GM18873 (cell line): ENCODE measurements at regions not wholly inside any gene's neighbourhood (a gene's known extent, or its start where the extent isn't known, plus 50 kb on each side); places are given as distances from the start of the nearest gene placed in this dataset.

Experiments used
- ATAC-seq: cut with Tn5 transposase; IDR thresholded peaks from one replicate; pipeline ENCODE4 v1.9.1; 2021; ENCODE audit warnings: mild to moderate bottlenecking, moderate library complexity, moderate number of reproducible peaks; ENCODE audit not compliant: unreplicated experiment, low FRiP score

DNA sequence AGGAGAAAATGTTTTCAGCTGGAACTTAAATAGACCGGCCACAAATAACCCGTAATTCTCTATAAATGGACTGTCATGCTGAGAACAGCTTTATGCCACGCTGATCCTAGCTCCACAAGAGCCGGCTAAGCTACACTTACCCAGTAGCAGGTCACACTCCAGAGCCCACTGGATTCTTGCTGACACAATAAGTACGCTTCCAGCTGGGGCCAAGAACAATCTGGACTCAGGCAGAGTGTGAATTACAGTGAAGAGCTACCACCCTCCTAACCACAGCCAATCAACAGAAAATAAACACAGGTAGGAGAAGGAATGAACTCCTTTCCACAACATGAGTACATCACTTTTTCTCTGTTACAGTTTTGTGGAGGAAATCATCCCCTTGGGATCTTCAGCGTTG, 531.3 kb downstream of the GALC start:
- ATAC-seq: no peak

DNA sequence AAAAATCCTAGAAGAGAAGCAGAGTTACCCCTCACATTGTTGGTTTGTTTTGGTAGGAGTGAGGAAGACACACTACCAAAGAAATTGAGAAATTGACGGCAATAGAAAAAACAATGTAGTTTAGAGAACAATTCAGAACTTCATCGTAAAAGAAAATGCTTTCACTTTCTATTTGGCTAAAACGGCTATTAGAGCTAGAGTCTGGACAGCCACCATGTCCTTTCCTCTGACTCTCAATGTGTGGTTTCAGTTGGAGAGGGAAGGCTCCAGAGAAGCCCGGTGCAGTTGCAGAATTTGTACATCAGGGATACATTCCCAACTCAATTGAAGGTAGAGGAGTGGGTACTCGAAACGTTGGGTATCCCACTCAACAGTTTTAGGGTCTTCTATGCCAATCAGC, 535.3 kb downstream of the GALC start:
- no peak for ATAC-seq

DNA sequence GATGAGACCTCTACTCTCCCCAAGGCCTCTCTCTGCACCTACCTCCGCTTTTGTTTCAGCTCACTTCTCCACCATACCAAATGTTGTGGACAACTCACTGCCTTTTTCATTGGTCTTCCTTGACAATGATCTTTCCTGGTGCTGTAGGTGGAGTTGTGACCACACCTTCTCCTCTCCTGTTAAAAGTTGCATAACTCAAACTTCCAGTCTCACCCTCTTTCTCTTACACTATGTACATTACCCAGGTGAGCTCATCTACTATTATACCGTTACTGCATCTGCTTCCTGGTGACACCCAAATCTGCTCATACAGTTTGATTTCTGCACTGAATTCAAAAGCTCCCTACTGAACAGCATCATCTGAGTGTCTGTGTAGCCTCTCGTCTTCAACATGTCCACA, 542.8 kb downstream of the GALC start:
- ATAC-seq: no peak

DNA sequence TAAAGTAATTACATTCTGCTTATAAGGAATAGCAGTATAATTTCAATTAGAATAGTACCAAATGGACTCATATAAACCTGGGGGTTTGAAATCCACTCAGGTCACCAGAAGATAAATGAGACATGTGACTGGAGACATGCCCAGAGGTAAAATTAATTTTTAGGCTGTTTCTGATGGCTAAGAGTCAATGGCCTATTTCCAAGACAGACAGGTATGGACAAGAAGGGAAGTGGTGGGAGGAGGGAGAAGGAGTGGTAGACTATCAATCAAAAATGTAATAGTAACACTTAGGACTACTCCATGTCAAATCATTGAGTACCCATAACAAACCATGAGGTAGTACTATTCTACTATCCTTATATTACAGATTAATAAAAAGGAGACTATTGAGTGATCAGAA, 544.0 kb downstream of the GALC start:
- ATAC-seq: no peak

DNA sequence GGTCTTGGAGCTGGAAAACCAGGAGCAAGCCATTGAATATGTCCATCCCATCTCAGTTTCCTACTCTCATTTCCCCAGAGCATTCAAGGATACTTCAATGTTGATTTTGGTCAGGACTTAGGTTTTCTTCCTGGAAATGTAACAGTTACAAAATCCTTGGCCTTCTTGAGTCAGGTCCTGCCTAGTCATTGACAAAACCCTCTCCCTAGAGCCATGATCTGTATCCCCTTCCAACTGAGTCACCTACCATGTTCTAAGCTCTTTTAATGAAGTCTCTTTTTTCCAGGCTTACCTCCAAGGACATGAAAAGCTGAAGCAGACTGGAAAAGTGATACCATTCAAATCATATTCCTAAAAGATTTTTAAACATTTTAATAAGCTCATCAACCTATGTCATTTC, 549.2 kb downstream of the GALC start:
- ATAC-seq: no peak

DNA sequence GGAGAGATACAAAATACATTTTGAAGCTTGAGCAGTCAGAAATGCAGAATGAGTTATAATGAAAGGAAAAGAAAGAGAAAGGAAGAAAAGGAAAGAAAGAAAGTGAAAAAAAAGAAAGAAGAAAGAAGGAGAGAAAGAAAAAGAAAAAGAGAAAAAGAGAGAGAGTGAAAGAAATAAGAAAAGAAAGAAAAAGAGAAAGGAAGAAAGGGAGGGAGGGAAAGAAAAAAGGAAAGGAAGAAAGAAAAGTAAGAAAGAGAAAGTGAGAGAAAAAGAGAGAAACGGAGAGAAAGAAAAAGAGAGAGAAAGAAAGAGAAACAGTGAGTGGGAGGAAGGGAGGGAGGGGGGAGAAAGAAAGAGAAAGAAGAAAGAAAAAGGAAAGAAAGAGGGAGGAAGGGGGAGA, 549.9 kb downstream of the GALC start:
- no peak for ATAC-seq

DNA sequence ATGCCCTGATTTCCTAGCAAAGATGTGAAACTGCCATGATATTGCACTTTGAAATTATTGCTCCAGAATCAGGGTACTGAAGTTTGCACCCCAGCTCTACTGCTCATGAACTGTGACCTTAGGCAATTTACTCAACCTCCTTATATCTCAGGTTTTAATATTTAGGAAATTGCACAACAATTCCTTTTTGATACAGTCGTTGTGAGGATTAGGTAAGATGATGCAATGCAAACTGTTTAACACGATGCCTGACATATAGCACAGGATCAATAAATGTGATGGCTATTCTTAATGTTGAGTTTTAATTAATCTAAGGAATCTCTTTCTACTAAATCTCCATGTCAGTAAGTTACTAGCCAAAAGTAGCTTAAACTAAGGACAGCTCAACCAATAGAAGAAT, 555.8 kb downstream of the GALC start:
- ATAC-seq: no peak

DNA sequence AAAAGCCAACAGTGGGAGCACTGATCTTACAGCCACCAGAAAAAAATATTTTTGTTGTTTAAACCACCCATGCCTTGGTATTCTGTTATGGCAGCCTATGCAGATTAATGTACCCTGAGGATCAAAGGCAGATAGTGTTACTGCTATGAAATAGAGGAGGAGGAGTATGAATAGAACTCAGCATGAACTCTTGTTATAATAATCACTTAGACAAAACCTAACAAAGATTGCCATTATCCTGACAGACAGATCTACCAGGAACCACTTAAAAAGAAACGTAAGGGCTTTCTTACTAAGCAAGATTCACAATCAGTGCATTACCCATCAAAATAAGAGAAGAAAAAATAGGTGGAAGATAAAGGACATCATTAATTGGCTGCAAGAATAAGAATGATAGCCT, 558.3 kb downstream of the GALC start:
- ATAC-seq: no peak

DNA sequence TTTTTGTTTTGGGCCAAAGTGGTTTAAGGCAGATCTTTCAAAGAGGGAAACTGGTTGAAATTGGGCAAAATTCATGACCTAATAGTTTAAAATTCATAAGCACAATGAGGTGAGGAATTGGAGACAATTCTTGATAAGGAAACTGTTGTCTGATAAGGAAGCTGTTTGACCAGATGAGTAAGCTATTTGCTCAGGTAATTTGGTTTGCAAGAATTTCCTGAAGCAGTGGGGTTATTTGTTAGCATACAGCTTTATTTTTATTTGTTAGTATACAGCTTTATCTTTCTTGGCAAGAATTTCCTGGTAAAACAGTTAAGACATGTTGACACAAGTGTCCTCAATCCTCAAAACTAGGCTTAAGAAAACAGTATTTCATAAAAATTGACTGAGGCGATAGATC, 559.0 kb downstream of the GALC start:
- no peak for ATAC-seq

DNA sequence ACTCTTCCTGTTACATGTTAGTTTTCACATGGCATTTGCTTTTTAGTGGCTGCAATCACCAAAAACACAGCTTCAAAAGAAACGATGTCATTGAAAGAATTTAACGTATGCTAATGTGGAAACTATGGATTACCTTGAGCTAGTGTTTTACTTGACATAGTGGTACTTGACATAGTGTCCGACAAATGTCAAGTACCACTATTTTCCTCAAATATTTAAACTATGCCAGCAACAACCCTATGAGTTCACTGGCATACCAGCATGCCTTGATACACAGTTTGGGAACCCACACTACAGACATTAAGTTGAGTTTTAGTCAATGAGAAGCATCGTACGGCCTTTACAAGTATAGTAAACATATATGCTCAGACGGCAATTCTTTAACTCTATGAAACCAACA, 560.3 kb downstream of the GALC start:
- no peak for ATAC-seq

DNA sequence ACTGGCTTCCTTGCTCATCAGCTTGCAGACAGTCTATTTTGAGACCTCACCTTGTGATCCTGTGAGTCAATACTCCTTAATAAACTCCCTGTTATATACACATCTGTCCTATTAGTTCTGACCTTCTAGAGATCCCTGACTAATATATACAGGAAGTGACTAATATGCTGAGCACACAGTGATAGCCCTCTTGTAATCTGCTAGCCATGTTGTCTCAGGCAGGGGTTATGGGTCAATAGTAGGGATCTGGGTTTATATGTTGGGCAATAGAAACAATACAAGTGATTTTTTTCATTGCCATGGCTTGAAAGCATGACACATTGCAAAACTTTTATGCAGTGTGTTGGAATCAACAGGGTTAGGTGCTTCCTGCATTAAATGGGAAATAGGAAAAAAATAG, 562.2 kb downstream of the GALC start:
- no peak for ATAC-seq

DNA sequence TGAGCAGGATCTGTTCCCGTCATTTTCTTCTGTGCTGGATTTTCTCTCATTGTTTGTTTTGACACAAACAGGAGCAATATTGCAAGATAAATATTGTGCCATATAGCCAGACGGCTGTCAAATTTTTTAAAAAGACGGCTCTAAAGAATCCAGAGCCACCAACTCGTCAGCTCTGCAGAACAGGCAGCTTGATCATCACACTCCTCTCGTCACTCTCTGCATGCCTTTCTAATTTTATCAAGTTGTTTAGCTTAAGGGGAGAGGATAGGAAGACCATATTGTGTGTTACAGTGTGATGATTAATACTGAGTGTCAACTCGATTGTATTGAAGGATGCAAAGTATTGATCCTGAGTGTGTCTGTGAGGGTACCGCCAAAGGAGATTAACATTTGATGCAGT, 562.8 kb downstream of the GALC start:
- no peak for ATAC-seq

DNA sequence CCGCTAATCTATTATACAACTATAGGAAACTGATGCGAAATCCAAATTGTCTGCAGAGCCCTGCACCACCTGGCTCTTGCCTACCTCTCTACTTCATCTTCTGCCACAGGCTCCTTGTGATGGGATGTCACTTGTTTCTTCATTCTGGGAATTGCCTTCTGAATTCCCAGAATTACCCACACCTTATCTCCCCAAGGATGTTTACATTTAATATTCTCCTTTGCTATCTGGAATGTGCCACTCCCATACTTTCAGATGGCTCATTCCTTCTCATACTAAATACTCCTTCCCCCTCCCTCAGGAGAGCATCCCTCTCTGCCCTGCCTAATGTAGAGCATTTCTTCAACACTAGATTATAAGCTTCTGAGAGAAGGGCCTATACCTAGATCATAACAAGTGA, 573.1 kb downstream of the GALC start:
- no peak for ATAC-seq

DNA sequence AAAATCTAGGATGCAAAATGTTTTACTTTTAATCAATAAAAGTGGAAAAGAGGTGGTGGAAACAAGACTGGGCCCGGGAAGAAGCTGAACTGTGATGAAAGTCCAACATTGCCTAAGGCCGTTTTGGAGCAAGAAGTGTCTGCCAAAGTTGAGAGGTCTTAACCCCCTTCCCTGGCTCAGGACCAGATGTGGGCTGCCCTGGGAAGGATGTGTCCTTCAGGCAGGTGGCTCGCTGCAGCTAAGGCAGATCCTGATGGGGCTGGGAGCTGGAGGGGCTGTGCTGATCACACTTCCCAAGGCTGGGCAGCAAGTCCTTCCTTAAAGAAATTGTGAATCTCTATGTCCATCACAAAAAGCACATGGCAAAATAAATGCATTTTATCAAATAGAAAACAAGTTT, 581.6 kb downstream of the GALC start:
- no peak for ATAC-seq

DNA sequence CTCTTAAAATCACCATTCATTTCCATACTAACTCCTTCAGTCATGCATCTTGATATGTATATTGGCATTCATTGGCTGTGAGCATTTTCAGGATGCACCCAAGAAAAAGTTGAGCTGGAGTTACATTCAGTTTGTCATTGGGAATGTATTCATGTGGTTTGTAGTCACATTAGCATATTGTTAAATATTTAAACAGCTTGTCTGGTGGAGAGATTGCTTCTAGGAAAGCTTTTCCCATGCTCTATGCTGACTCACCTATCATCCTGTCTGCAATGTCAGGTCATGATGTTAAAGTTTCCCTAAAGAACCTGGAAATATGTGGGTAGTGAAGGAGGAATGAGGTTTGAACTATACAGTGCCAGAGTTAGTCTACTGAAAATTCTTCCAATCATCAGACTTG, 583.6 kb downstream of the GALC start:
- ATAC-seq: no peak

DNA sequence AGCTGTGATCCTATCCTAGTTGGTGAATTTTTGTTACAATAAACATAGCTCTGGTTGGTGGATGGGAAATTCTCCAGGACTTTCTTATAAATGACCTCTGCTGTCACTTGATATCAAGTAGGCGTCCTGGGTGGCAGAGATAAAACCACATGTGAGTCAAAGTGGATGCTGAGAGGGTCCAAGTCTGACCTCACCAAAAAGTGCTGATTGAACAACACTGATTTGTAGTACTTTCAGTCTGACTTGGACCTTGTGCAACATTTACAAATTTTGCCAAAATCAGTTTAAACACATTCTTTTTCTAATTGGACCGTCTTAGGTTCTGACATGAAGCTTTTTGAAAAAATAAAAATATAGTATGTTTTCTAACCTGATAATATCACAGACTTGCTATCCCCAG, 585.6 kb downstream of the GALC start:
- no peak for ATAC-seq

DNA sequence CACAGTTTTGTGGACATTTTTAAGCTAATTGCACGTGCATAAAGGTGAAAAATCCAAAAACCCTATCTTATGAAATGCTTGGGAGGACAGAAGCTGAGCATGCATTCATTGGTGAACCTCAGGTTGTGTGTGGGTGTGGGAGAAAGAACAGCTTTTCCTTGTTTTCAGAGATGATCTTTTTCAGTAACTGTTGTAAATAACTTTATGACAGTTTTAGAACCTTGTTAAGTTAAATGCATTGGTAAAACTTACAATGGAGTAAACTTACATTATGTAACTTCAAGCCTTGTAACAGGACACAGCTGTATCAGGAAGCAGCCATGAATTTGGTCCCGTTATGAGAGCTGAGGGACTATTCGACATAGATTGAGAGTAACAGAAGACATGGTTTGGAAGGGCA, 587.4 kb downstream of the GALC start:
- ATAC-seq: no peak

DNA sequence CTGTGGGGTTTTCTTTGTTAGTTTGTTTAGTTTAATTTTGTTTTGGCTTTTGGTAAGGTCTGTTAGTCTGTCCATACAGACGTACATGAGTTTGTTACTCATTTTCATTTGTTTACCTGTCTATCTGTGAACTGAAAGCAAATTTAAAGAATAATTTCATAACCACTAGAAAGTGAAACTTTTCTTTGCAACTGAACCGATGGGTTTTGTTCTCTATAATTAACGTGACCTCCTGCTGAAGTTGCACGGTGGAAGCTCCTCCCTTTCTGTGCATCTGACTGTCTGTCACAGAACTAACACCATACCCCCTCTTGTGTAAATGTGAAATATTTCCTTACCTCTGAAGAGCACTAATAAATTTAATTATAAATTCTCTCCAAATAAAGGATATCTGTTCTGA, 595.5 kb downstream of the GALC start:
- ATAC-seq: no peak

DNA sequence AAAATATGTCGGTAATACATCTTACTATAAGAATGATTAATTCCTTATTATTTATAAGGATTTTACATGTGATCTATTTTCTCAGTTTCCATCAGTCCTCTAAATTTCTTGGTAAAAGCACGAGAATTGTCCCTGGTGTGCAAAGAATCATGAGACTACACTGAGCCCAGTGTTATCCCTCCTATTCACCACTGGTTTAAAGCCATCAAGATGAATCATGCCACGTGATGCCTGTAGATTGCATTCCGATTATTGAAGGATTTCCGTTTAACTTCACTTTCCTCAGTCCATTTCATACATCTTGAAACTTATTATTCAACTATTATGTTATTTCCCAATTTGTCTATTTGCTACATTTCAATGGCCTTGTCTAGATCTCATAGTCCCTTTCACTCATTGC, 601.9 kb downstream of the GALC start:
- ATAC-seq: no peak

DNA sequence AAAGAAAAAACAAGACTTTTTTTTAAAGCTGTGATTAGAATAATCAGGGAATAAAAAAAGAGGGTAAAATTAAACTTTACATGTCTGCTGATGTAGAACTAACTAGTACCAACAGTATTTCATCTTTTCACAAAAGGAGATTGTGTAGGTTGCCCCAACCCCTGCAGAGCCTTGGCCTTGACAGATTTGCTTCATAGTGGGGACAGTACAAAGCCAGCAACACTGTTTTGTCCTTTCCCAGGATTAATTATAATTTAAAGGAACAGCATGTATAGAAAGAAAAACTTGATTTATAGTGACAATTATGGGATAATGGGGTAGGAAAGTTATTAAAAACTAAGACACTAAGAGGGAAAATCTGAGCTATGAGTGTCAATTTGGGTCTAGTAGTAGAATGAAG, 604.0 kb downstream of the GALC start:
- ATAC-seq: no peak

DNA sequence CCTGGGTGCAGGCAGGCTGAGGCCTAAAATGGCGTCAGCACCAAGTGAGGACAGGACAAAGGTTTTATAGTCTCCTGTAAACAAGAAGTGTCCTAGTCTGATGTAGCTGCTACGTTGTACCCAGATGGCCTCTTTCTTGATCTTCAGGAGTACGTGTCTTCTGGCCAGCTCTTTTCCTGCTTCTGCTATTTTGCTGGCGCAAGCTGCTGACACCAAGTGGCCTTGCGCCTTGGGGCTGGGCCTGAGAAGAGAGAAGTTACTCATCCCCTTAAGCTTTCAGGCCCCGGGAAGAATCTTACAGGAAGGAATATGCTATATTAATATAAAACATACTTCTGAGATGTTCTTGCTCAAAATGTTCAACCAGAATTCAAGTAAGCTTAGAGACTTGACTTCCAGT, 605.2 kb downstream of the GALC start:
- no peak for ATAC-seq

DNA sequence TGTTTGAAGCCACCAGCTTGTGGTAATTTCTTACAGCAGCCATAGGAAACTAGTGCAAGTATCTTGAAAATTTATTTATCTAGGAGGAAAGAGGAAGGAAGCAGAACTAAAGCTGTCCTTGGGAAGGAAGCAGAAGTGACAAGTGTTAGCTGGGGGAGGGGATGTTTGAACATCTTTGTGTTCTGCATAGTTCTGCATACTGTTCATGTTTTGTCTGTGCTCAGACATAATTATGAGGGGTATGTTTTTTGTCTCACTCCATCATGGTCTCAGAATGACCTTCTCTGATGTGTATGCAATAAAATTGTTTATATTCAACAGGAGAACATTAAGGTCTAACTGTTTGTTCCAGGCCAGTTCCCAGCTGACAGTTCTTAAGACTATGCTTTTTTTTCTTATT, 606.5 kb downstream of the GALC start:
- no peak for ATAC-seq

DNA sequence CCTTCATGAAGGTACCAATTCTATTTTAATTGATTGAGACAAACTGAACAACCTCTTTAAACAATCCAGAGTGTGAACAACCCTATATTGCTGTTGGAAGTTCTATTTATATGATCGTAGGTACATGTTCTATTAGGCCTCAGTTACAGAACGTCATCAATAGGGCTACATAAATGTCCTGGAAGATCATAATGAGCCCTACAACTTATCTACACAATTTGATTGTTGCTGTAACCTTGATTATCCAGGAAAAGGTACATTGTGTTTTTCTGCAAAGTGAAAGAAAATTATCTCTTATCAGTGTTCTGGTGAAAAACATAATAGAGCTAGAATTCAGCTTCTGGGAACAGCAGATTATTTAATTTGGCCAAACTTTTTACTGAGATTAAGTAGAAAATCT, 612.9 kb downstream of the GALC start:
- no peak for ATAC-seq

DNA sequence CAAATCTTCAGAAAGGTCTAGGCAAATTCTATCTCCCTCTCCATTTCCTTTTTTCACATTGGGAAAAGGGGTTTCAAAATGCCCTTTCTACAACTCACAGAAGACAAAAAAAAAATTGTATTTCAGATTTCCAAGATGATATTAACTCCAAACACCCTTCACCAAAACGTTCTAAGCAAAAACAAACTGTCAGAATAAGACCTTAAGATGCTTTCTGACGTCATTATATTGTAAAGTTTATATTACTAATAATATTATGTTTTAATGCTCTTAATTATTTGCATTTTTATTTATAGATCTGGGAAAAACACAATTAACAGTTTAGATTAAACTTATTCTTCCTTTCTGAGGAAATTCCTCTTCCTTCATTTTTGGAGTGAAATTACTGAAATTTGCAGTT, 624.2 kb downstream of the GALC start:
- ATAC-seq: no peak
